SK-N-SH treated with all-trans-retinoic acid at 6 μM for 48 hours (cell line): ENCODE measurements at regions not wholly inside any gene's neighbourhood (a gene's known extent, or its start where the extent isn't known, plus 50 kb on each side); places are given as distances from the start of the nearest gene placed in this dataset.

Experiments used
- ARNTL ChIP-seq: fragments of 450-650 bp; formaldehyde crosslinking; IDR thresholded peaks from 2 replicates; pipeline ENCODE4 v1.5.0; 2020; ENCODE audit warnings: low read depth, mild to moderate bottlenecking, moderate library complexity, borderline replicate concordance
- CSDC2 ChIP-seq: fragments of 250-450 bp; sonication (Bioruptor Pico); IDR thresholded peaks from 2 replicates; pipeline ENCODE4 v1.5.0; 2020; ENCODE audit warnings: mild to moderate bottlenecking, moderate library complexity
- OSR1 ChIP-seq: fragments of 250-450 bp; sonication (Bioruptor Pico); IDR thresholded peaks from 2 replicates; pipeline ENCODE4 v1.8.0; 2022; ENCODE audit warnings: moderate library complexity, mild to moderate bottlenecking, inconsistent platforms
- PPARA ChIP-seq: fragments of 250-450 bp; sonication (Bioruptor Pico); IDR thresholded peaks from 2 replicates; pipeline ENCODE4 v1.5.0; 2020; ENCODE audit warnings: mild to moderate bottlenecking, borderline replicate concordance
- SNAI2 ChIP-seq: fragments of 250-450 bp; sonication (Bioruptor Pico); IDR thresholded peaks from 2 replicates; pipeline ENCODE4 v1.5.0; 2020; ENCODE audit warnings: mild to moderate bottlenecking, moderate library complexity
- TF ChIP-seq, protein P1 (sequence below): fragments of 250-450 bp; sonication (Bioruptor Pico); IDR thresholded peaks from 2 replicates; pipeline ENCODE4 v1.8.0; 2020; ENCODE audit warnings: mild to moderate bottlenecking, moderate library complexity, borderline replicate concordance

DNA sequence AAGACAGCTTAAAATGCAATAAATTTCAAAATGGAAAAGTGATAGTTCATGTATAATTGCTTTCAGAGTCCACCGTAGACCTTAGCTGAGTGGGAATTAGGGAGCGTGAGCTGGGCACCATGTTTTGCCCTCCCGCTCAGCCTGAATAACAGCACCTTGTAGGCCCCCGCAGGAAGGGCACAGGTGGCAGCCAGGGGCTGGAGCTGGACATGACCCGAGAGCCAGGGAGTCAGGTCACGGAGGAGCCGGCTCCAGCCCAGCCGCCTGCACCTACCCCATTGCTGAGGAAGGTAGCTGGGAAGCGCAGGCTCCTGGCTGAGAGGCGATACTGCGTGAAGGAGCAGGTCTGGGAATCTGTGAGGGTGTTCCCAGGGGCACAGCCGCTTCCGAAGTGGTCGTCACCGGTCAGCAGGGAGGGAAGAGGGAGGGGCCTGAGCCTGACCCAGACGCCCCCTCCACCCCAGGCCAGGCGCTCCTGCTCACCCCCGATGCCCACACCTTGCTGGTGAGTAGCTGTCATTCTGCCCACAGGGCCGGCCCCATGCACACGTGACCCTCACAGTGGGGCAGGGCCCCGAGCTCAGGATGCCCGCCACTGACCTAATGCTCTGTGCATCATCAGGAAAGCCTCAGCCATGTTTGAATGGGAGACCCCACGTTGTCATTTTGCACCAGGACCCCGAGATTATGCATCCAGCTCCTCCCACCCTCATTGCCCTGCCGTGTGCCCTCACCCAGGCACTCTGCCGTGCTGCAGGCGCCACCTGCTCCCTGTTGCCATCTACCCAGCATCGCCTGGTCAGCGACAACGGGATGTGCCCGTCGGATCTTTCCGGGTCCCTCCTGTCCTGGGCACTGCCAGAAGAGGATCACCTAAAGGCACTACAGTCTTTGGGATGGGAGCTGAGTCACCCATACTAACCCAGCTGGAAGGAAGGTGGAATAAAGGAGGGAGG, 129.2 kb upstream of the TCERG1L start:
- TF ChIP-seq CSDC2 = no peak
- no peak for TF ChIP-seq ARNTL (CRISPR knock-in tag)
- no peak for TF ChIP-seq OSR1
- no peak for TF ChIP-seq SNAI2
- TF ChIP-seq PPARA (CRISPR knock-in tag) = no peak
- TF ChIP-seq, protein P1, sequence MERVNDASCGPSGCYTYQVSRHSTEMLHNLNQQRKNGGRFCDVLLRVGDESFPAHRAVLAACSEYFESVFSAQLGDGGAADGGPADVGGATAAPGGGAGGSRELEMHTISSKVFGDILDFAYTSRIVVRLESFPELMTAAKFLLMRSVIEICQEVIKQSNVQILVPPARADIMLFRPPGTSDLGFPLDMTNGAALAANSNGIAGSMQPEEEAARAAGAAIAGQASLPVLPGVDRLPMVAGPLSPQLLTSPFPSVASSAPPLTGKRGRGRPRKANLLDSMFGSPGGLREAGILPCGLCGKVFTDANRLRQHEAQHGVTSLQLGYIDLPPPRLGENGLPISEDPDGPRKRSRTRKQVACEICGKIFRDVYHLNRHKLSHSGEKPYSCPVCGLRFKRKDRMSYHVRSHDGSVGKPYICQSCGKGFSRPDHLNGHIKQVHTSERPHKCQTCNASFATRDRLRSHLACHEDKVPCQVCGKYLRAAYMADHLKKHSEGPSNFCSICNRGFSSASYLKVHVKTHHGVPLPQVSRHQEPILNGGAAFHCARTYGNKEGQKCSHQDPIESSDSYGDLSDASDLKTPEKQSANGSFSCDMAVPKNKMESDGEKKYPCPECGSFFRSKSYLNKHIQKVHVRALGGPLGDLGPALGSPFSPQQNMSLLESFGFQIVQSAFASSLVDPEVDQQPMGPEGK (CRISPR knock-in tag) = no peak
